Stimulated activated CD4-positive, alpha-beta T cell treated with anti-CD3 and anti-CD28 coated beads, Interleukin-4, amount 100 ng/mL, for 48 hours (primary cell): ENCODE measurements at regions not wholly inside any gene's neighbourhood (a gene's known extent, or its start where the extent isn't known, plus 50 kb on each side); places are given as distances from the start of the nearest gene placed in this dataset.

Experiments used
- DNase-seq, 2 donors: peaks; one replicate each; pipeline ENCODE4 v3.0.0-alpha.2; 2020; ENCODE audit warnings: low read depth in 2 of 2

GRCh38 chr11:80861193-80861592 lies 1420.4 kb upstream of the TENM4 start:
- no peak for DNase-seq

GRCh38 chr11:80860632-80861031 lies 1419.8 kb upstream of the TENM4 start:
- DNase-seq: no peak

DNA sequence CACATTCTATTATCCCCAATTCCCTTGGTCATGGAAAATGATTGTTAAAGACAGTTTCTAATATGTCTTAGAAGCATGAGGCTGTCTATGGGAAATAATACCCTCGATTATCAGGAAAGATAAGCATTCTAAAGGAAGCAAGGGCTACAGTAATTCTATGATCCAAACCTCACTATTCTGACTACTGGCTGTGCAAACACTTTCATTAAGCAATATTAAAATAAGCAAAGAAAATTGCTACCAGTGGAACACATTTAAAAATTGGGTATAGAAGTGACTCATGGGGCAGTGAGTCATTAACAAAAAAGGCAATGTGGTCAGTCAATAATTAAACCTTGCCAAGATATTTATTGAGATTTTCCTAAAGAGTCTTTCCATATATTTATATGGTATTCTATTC lies 1415.2 kb upstream of the TENM4 start:
- DNase-seq: no peak

DNA sequence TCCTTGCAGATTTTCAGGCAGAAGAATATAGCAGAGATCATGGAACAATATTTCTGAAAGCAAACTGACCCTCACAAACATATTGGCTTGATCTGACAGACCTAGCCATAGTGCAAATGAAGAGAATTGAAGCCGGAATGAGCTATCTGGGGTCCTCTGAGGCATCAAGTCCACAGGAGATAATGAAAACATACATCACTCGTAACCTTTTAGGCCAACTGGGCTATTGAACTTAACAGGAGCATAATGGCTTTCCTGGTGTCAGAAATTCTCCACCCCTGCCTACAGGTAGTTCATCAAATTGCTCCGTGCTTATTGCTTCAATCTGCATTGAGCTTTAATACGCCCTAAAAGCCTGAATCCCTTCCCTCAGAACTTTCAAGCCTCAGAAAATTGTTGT lies 1414.6 kb upstream of the TENM4 start:
- DNase-seq: no peak

DNA sequence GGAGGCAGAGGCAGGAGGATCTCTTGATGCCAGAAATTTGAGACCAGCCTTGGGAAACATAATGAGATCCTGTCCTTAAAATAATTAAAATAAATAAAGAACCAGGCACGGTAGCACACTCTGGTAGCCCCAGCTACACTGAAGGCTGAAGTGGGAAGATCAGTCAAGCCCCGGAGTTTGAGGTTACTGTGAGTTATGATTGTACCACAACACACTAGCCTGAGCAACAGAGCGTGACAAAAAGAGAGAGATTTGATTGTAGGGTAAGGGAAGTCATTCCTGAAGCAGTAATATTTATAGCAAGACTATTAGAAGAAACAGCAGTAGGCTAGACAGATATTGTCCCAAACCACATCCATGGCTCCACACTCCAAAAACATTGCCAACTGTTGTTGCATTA lies 1408.4 kb upstream of the TENM4 start:
- no peak for DNase-seq

DNA sequence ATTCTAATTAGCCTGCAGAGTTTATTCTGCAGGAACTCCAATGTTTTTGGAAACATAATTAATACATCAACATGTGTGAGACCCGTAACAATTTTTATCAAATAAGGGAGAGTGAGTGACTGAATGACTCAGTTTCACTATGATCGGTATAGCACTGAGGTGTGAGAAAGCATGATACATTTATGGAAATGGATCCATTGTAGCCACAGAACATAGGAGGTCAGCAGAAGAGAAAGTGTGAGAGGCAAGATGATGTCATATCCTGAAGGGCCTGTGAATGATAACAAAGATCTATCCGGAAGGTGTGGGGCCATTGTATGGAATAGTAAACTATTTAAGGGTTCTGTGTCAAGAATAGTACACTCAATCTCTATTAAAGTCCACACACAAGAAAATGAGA lies 1406.1 kb upstream of the TENM4 start:
- no peak for DNase-seq

DNA sequence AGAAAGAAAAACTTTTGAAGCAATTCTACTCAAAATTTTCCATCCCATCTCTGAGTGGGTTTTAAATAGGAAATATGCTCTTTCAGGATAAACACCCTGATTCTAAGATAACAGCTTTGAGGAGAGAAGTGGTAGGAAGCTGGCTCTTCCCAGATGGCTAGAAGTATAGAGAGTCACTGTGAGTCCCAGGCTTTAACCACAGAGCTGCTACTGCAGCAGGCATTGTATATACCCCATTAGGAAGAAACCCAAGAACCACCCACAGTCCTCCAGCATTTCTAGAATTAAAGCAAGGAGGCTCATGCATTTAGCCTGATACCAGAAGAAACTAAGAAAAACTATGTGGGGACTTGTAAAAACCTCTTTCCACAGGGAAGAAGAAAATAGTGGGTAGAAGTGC lies 1405.6 kb upstream of the TENM4 start:
- DNase-seq: no peak

DNA sequence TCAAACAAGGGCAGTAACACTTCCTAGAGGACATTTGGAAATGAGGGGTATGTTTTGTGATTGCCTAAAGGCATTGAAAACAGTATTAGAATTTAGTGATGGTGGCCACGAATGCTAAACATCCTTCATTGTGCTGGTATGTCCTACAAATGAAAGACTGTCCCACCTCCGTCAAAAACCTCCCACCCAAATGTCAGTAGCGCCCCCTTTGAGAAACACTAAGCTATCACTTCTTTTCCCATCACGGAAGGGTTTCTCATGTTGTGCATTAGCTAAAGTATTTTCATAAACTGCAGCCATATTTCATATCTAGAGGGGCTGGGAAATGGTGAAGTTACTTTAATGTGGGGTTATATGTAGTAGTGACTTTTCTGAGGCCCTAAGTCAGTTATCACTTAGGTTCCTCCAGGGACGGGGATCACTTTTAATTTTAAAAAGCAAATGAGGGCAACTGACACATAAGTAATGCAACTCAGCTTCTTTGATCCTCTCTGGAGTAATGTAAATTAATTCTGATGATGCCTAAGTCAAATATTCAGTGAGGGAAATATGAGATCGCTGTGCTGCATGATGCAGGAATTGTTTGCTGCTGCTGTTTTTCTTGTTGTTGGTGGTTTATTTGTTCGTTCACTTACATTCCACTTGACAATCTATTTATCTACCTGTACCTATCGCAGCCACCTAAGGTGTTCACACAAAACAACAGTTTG lies 1403.4 kb upstream of the TENM4 start:
- no peak for DNase-seq

DNA sequence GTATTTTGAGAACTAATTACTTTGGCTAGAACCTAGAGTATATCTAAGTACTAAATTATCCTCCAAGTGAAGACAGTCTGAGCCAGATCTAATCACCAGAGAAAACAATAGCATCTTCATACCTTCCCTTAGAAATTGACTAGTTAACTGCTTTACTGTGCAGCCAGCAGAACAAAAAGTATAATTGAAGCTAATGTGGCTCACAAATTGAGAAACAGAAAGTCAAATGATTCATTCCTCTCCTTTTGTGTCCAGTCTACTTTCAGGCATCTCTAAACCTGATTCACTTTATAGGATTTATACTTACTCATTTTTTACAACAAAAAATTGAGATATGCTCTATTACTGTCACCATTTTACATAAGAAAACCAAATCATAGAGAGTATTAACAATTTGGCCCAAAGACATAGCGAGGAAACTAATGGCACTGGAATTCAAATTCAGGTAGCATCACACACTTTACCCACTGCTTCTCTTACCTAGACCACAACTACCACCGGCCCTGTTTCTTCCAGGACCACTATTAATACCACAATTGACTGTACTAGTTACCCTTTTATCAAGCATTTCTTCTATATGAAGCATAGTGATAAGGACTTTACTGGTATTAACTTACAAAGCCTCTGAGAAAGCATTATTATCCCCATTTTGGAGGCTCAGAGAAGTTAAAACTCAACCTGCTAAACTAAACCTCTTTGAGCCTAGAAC lies 1402.6 kb upstream of the TENM4 start:
- DNase-seq: no peak

- no peak for DNase-seq
Measured at GRCh38 chr11:80842246-80842645, 1401.4 kb upstream of the TENM4 start.

DNA sequence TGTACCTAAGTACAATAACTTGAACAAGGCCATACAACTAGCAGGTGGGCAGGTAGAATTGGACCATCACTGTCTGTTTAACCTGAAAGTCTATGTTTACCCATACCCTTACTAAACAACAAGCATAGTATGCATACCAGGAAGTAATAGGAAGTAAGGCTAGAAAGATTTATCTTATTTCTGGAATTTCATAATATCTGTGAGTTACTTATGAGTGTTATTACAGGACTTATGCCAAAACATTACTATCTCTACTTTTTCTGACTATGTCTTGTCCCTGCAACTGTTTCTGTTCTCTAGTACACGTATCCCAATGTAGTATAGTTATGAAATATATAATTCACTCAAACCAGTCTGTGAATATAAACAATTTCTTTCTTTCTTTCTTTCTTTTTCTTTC lies 1400.8 kb upstream of the TENM4 start:
- no peak for DNase-seq

DNA sequence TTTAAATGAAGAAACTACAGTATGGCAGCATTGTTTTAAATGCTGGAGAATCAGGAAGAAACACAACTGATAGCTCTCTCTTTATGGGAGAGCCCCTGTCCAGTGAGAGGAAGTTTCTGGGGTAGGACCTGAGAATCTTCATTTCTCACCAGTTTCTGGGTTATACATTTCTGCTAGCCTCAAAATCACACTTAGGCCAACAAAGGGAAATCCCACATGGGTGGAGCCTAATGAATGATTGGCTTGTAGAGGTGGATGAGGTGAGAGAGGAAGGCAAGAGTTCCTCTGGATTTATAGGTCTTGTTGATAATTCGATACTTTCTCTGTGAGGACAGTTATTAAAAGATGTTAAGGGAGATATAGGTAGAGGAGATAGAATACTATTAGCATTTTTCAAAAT lies 1397.3 kb upstream of the TENM4 start:
- DNase-seq: no peak

GRCh38 chr11:80837051-80837450 lies 1396.2 kb upstream of the TENM4 start:
- no peak for DNase-seq

DNA sequence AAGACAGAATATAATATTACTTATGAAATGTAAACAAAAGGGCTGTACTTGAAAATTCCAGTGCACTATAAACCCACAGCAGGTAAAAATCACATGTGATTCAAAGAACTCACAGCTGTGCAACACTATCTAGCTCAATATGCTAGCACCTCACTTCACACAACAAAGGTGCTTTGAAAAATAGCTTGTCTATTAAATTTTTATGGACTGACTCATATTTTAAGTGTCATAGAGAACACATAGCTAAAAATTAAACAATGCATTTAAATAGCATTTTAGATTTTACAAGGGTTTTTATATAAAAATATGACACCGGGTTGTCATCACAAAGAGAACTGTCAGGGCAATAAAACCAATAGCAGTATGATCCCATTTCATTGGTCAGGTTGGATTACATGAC lies 1390.5 kb upstream of the TENM4 start:
- no peak for DNase-seq

DNA sequence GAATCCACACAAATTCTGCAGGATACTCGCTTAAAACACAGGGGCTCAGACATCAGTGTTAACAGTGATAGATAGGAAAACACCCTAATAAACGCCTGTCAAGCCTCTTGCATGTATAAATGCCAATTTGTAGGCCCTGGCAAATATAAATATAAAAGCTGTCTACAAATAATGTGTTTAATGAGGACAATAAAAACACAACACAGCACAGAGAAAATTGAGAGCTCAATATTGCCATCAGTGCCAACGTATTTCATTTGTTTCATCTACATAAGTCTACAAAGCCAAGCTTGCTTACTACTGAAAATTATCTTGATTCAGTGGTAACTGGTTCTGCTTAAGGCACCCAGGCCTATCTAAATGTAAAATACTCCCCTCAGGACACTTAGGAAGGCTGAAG lies 1387.0 kb upstream of the TENM4 start:
- no peak for DNase-seq

DNA sequence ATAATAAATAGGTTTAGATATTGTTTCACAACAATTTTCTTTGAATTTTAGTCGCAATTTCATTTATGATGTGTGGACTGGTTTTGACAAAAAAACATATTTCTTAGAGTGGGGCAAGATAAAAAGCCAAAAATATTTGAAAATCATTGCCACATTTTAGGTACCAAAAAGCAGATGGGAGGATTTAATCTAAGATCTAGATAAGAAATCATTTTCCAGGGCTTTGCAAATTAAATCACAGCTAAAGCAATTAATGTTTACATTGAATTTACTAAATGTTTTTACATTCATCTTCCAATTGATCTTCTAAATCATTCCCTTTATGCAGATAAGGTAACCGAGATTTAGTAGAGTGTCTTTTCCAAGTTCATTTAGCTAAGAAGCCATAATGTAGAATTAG lies 1386.0 kb upstream of the TENM4 start:
- no peak for DNase-seq

DNA sequence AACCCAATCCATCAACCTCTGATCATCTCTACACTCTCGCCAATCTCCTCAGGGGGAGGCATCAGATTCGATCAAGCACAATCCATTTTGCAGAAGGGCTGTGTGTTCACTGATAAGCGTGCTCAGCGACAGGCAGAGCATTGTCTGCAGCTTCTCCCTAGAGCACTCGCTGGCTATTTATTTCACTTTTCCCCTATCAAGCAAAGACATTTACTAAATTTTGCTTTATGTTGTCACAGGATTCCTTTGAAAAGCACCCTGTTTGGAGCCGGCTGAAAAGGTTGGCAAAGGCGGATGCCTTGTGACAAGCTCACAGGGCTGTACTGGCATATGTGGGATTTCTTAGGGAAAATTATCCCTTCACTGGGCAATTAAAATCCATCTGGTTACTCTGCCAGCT lies 1381.5 kb upstream of the TENM4 start:
- no peak for DNase-seq

- no peak for DNase-seq
Measured at GRCh38 chr11:80819271-80819670, 1378.4 kb upstream of the TENM4 start.

GRCh38 chr11:80816966-80817365 lies 1376.1 kb upstream of the TENM4 start:
- DNase-seq: no peak

- DNase-seq: no peak
Measured at GRCh38 chr11:80816454-80816847, 1375.6 kb upstream of the TENM4 start.

GRCh38 chr11:80815752-80816453 lies 1375.1 kb upstream of the TENM4 start:
- DNase-seq: no peak

- DNase-seq: no peak
Measured at GRCh38 chr11:80814813-80815212, 1374.0 kb upstream of the TENM4 start.

- no peak for DNase-seq
Measured at GRCh38 chr11:80810695-80811094, 1369.9 kb upstream of the TENM4 start.
